ENCODE measurements at regions not wholly inside any gene's neighbourhood (a gene's known extent, or its start where the extent isn't known, plus 50 kb on each side); places are given as distances from the start of the nearest gene placed in this dataset.

DNA sequence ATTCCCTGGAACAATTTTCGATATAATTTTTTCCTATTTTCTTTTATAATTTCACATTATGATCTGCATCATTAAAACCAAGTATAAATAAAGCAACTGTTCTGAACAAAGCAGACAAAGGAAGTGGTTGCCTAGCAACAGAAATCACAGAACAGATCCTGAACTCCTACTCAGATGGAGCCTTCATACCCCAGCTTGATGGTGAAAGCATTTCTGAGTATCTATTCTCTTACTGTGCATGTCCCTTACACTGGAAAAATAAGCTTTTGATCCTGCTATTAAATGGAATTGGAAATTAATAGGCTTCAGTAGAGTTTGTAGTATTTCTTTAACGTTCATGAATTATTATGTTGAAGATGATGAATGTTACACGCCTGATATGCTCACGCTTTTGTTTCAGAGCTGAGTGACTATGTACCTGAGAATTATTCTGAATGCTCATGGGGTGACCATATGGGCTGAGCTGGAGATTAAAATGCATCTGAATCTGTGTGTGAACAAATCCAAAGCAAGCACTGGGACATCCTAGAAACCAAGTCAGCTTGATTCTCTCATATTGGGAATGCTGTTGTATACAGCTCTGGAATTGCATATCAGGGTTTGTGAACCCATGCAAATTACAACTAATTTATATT is 254.0 kb downstream of the KCNJ3 start:
- TF ChIP-seq, protein P1, sequence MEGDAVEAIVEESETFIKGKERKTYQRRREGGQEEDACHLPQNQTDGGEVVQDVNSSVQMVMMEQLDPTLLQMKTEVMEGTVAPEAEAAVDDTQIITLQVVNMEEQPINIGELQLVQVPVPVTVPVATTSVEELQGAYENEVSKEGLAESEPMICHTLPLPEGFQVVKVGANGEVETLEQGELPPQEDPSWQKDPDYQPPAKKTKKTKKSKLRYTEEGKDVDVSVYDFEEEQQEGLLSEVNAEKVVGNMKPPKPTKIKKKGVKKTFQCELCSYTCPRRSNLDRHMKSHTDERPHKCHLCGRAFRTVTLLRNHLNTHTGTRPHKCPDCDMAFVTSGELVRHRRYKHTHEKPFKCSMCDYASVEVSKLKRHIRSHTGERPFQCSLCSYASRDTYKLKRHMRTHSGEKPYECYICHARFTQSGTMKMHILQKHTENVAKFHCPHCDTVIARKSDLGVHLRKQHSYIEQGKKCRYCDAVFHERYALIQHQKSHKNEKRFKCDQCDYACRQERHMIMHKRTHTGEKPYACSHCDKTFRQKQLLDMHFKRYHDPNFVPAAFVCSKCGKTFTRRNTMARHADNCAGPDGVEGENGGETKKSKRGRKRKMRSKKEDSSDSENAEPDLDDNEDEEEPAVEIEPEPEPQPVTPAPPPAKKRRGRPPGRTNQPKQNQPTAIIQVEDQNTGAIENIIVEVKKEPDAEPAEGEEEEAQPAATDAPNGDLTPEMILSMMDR (IDR thresholded peaks at IDR 0.05) = no peak
- no peak for TF ChIP-seq ZFX (IDR thresholded peaks at IDR 0.05; ENCODE audit: borderline replicate concordance)
